Mammary epithelial cell (primary cell): ENCODE measurements at regions not wholly inside any gene's neighbourhood (a gene's known extent, or its start where the extent isn't known, plus 50 kb on each side); places are given as distances from the start of the nearest gene placed in this dataset.

Experiments
- EZH2 ChIP-seq: IDR thresholded peaks from 2 replicates; pipeline ENCODE4 v1.6.1; 2012; ENCODE audit warnings: low read length, inconsistent platforms, borderline replicate concordance
- TF ChIP-seq, protein P1 (sequence below), 2 donors: IDR thresholded peaks in 1 of 2; conservative IDR thresholded peaks in 1 of 2; 2 replicates each; pipeline ENCODE4 v1.5.1; 2011 to 2012; ENCODE audit warnings: inconsistent platforms in 2 of 2, low read length in 2 of 2, mild to moderate bottlenecking in 2 of 2, control low read depth in 1 of 2, low read depth in 1 of 2; ENCODE audit not compliant: insufficient read depth in 1 of 2; ENCODE audit errors: extremely low read depth in 1 of 2

DNA sequence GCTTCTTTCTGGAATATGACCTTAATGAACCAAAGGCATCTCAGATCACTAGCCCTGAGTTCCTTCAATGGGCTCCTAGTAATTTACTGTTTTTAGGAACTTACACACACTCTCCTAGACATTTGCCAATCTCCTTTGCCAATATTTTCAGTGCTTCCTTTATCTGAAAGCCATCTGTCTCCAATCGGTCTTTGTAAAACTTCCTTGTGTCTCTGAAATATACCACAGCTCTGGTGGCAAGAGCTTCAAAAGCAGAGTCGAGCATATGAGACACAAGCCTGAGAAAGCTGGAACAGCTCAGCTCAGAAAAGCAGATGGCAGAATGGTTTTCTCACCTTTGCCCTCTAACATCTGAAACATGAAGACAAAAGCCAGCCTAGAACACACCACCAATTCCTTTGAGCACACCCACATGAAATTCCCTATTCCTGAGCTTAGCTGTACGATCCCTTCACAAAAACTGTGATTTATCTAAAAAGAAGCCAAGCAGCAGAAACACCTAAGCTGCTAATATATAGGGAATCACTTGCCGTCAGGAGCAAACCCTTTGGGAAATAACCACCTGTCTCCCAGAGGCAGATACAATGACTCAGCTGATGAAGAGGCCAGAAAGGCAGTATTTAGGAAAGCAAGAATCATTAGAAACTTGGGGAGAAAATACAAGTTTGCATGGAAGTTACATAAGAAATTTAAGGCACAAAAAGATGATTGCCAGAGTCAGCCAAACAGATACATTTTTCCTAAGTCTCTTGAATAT lies 70.2 kb upstream of the ANK3 start:
- no peak for TF ChIP-seq EZH2
- TF ChIP-seq, protein P1, sequence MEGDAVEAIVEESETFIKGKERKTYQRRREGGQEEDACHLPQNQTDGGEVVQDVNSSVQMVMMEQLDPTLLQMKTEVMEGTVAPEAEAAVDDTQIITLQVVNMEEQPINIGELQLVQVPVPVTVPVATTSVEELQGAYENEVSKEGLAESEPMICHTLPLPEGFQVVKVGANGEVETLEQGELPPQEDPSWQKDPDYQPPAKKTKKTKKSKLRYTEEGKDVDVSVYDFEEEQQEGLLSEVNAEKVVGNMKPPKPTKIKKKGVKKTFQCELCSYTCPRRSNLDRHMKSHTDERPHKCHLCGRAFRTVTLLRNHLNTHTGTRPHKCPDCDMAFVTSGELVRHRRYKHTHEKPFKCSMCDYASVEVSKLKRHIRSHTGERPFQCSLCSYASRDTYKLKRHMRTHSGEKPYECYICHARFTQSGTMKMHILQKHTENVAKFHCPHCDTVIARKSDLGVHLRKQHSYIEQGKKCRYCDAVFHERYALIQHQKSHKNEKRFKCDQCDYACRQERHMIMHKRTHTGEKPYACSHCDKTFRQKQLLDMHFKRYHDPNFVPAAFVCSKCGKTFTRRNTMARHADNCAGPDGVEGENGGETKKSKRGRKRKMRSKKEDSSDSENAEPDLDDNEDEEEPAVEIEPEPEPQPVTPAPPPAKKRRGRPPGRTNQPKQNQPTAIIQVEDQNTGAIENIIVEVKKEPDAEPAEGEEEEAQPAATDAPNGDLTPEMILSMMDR (conservative IDR thresholded peaks at IDR 0.05 in 1 of 2, IDR thresholded peaks at IDR 0.05 in 1 of 2; ENCODE audit: extremely low read depth in 1 of 2, insufficient read depth in 1 of 2, low read depth in 1 of 2, low read length in 2 of 2), result no peak
